Activated CD8-positive, alpha-beta memory T cell treated with anti-CD3 and anti-CD28 coated beads for 24 hours (primary cell): ENCODE measurements at regions not wholly inside any gene's neighbourhood (a gene's known extent, or its start where the extent isn't known, plus 50 kb on each side); places are given as distances from the start of the nearest gene placed in this dataset.

ENCODE experiments used
- DNase-seq: peaks from one replicate; pipeline ENCODE4 v3.0.0-alpha.2; 2020

- no peak for DNase-seq
These were observed 80.6 kb upstream of the ATP2B2 start for GRCh38 chr3:10585945-10586344.

GRCh38 chr3:10594915-10595314 is 89.5 kb upstream of the ATP2B2 start:
- peak; percentile 63 for DNase-seq

- no peak for DNase-seq
These were observed 91.5 kb upstream of the ATP2B2 start for GRCh38 chr3:10596746-10597448.

GRCh38 chr3:10597733-10598132 is 92.3 kb upstream of the ATP2B2 start:
- no peak for DNase-seq

GRCh38 chr3:10599017-10599416 is 93.6 kb upstream of the ATP2B2 start:
- no peak for DNase-seq

- DNase-seq, result no peak
These were observed 94.1 kb upstream of the ATP2B2 start for GRCh38 chr3:10599444-10599843.

GRCh38 chr3:10600296-10600714 is 94.9 kb upstream of the ATP2B2 start:
- DNase-seq, result no peak

- DNase-seq, result no peak
These were observed 95.3 kb upstream of the ATP2B2 start for GRCh38 chr3:10600726-10601125.

- no peak for DNase-seq
These were observed 95.9 kb upstream of the ATP2B2 start for GRCh38 chr3:10601151-10601856.

GRCh38 chr3:10601857-10602230 is 96.5 kb upstream of the ATP2B2 start:
- DNase-seq, result no peak

GRCh38 chr3:10602271-10602670 is 96.9 kb upstream of the ATP2B2 start:
- no peak for DNase-seq

GRCh38 chr3:10602769-10603768 is 97.7 kb upstream of the ATP2B2 start:
- peak; percentile 70 for DNase-seq

GRCh38 chr3:10609134-10609533 is 103.7 kb upstream of the ATP2B2 start:
- no peak for DNase-seq

GRCh38 chr3:10614168-10614567 is 108.8 kb upstream of the ATP2B2 start:
- DNase-seq, result no peak

GRCh38 chr3:10615715-10616114 is 110.3 kb upstream of the ATP2B2 start:
- DNase-seq, result no peak

GRCh38 chr3:10616321-10616720 is 110.9 kb upstream of the ATP2B2 start:
- no peak for DNase-seq

GRCh38 chr3:10619989-10620832 is 114.8 kb upstream of the ATP2B2 start:
- no peak for DNase-seq

- no peak for DNase-seq
These were observed 115.4 kb upstream of the ATP2B2 start for GRCh38 chr3:10620833-10621082.

GRCh38 chr3:10623578-10624275 is 118.3 kb upstream of the ATP2B2 start:
- no peak for DNase-seq

GRCh38 chr3:10625323-10625722 is 119.9 kb upstream of the ATP2B2 start:
- DNase-seq, result no peak

- no peak for DNase-seq
These were observed 122.6 kb upstream of the ATP2B2 start for GRCh38 chr3:10627884-10628572.
